H9 (cell line): ENCODE measurements at regions not wholly inside any gene's neighbourhood (a gene's known extent, or its start where the extent isn't known, plus 50 kb on each side); places are given as distances from the start of the nearest gene placed in this dataset.

Experiments
- DNase-seq: peaks from one replicate; pipeline ENCODE4 v3.0.0-alpha.2; 2017
- H2AFZ ChIP-seq: one replicate; pipeline ENCODE4 v1.6.1; 2013; ENCODE audit warnings: mild to moderate bottlenecking, low read length, control low read depth, moderate library complexity
- H2AK5ac ChIP-seq: 2 replicates; pipeline ENCODE4 v1.6.1; 2013; ENCODE audit warnings: low read length, control low read depth, mixed read lengths; ENCODE audit not compliant: insufficient read length
- H2BK120ac ChIP-seq: one replicate; pipeline ENCODE4 v1.6.1; 2013; ENCODE audit warnings: low read depth, mild to moderate bottlenecking, low read length, control low read depth, inconsistent platforms; ENCODE audit not compliant: poor library complexity, severe bottlenecking
- H2BK12ac ChIP-seq: 2 replicates; pipeline ENCODE4 v1.6.1; 2013; ENCODE audit warnings: low read length, control low read depth, mixed read lengths, low read depth; ENCODE audit not compliant: insufficient read length
- H2BK15ac ChIP-seq: 2 replicates; pipeline ENCODE4 v1.6.1; 2013; ENCODE audit warnings: low read depth, low read length, control low read depth
- H2BK20ac ChIP-seq: one replicate; pipeline ENCODE4 v1.6.1; 2013; ENCODE audit warnings: low read depth, mild to moderate bottlenecking, low read length, control low read depth, inconsistent platforms; ENCODE audit not compliant: poor library complexity, severe bottlenecking
- H2BK5ac ChIP-seq: 2 replicates; pipeline ENCODE4 v1.6.1; 2013; ENCODE audit warnings: low read length, control low read depth, mixed read lengths; ENCODE audit not compliant: insufficient read length
- H3K14ac ChIP-seq: 2 replicates; pipeline ENCODE4 v1.6.1; 2013; ENCODE audit warnings: low read length, control low read depth; ENCODE audit not compliant: insufficient read depth
- H3K18ac ChIP-seq: 2 replicates; pipeline ENCODE4 v1.6.1; 2013; ENCODE audit warnings: low read depth, mild to moderate bottlenecking, mixed read lengths, low read length, control low read depth; ENCODE audit not compliant: insufficient read length
- H3K23ac ChIP-seq: 2 replicates; pipeline ENCODE4 v1.6.1; 2013; ENCODE audit warnings: low read length, control low read depth, mixed read lengths, low read depth; ENCODE audit not compliant: insufficient read length
- H3K23me2 ChIP-seq: 2 replicates; pipeline ENCODE4 v1.6.1; 2013; ENCODE audit warnings: low read depth, mild to moderate bottlenecking, mixed read lengths, low read length, control low read depth; ENCODE audit not compliant: insufficient read length, poor library complexity, severe bottlenecking
- H3K27ac ChIP-seq: 2 replicates; pipeline ENCODE4 v1.5.1; 2013; ENCODE audit warnings: low read length, control low read depth, mixed read lengths, low read depth; ENCODE audit not compliant: insufficient read length
- H3K27me3 ChIP-seq: 2 replicates; pipeline ENCODE4 v1.6.1; 2013; ENCODE audit warnings: low read length, control low read depth, inconsistent platforms; ENCODE audit not compliant: insufficient read depth
- H3K4ac ChIP-seq: 2 replicates; pipeline ENCODE4 v1.6.1; 2013; ENCODE audit warnings: low read depth, mild to moderate bottlenecking, control low read depth, inconsistent platforms, low read length, moderate library complexity
- H3K4me1 ChIP-seq: 2 replicates; pipeline ENCODE4 v1.6.1; 2013; ENCODE audit warnings: low read length, control low read depth, inconsistent platforms; ENCODE audit not compliant: insufficient read depth
- H3K4me2 ChIP-seq: 2 replicates; pipeline ENCODE4 v1.6.1; 2013; ENCODE audit warnings: low read length, control low read depth, mixed read lengths; ENCODE audit not compliant: insufficient read length, insufficient read depth
- H3K56ac ChIP-seq: 2 replicates; pipeline ENCODE4 v1.6.1; 2013; ENCODE audit warnings: low read depth, mild to moderate bottlenecking, mixed read lengths, low read length, control low read depth; ENCODE audit not compliant: insufficient read length
- H3K79me1 ChIP-seq: 2 replicates; pipeline ENCODE4 v1.6.1; 2013; ENCODE audit warnings: low read depth, mild to moderate bottlenecking, moderate library complexity, low read length, control low read depth, inconsistent platforms; ENCODE audit not compliant: insufficient read depth, poor library complexity, severe bottlenecking
- H3K79me2 ChIP-seq: 2 replicates; pipeline ENCODE4 v1.6.1; 2013; ENCODE audit warnings: low read length, control low read depth, inconsistent platforms; ENCODE audit not compliant: insufficient read depth
- H3K9ac ChIP-seq: 2 replicates; pipeline ENCODE4 v1.6.1; 2013; ENCODE audit warnings: low read length, control low read depth, mixed read lengths; ENCODE audit not compliant: insufficient read length; ENCODE audit errors: extremely low read depth
- H3K9me3 ChIP-seq: one replicate; pipeline ENCODE4 v1.6.1; 2013; ENCODE audit warnings: low read depth, low read length, inconsistent platforms; ENCODE audit not compliant: control insufficient read depth
- H3T11ph ChIP-seq: one replicate; pipeline ENCODE4 v1.6.1; 2013; ENCODE audit warnings: mild to moderate bottlenecking, low read length, control low read depth, inconsistent platforms
- H4K20me1 ChIP-seq: one replicate; pipeline ENCODE4 v1.6.1; 2013; ENCODE audit not compliant: control insufficient read depth, insufficient read length, insufficient read depth
- H4K5ac ChIP-seq: 2 replicates; pipeline ENCODE4 v1.6.1; 2013; ENCODE audit warnings: low read depth, mild to moderate bottlenecking, mixed read lengths, low read length, control low read depth; ENCODE audit not compliant: insufficient read length
- H4K8ac ChIP-seq: replicated peaks from 2 replicates; pipeline ENCODE4 v1.6.1; 2013; ENCODE audit warnings: low read length, control low read depth, mixed read lengths, low read depth; ENCODE audit not compliant: insufficient read length
- H4K91ac ChIP-seq: 2 replicates; pipeline ENCODE4 v1.6.1; 2013; ENCODE audit warnings: low read depth, mild to moderate bottlenecking, moderate library complexity, mixed read lengths, low read length, control low read depth; ENCODE audit not compliant: insufficient read length
- H3K27ac Mint-ChIP-seq, 3 experiments: 2 replicates in 2 of 3; 3 replicates in 1 of 3; pipeline ENCODE4 v1.8.0; 2020 to 2021; ENCODE audit warnings: mixed read lengths in 3 of 3, mild to moderate bottlenecking in 1 of 3, moderate library complexity in 1 of 3
- H3K27me3 Mint-ChIP-seq: 2 replicates; pipeline ENCODE4 v1.8.0; 2021; ENCODE audit warnings: low read depth, mild to moderate bottlenecking, moderate library complexity, mixed read lengths
- H3K36me3 Mint-ChIP-seq, 3 experiments: 2 replicates in 2 of 3; 3 replicates in 1 of 3; pipeline ENCODE4 v1.8.0; 2020 to 2021; ENCODE audit warnings: low read depth in 3 of 3, mixed read lengths in 3 of 3; ENCODE audit not compliant: insufficient read depth in 1 of 3
- H3K4me1 Mint-ChIP-seq, 2 experiments: 2 replicates each; pipeline ENCODE4 v1.8.0; 2020; ENCODE audit warnings: mixed read lengths in 2 of 2
- H3K4me3 Mint-ChIP-seq, 2 experiments: 2 replicates in 1 of 2; 3 replicates in 1 of 2; pipeline ENCODE4 v1.8.0; 2020 to 2021; ENCODE audit warnings: mild to moderate bottlenecking in 2 of 2, mixed read lengths in 2 of 2, moderate library complexity in 1 of 2
- H3K9me3 Mint-ChIP-seq, 2 experiments: 2 replicates in 1 of 2; 3 replicates in 1 of 2; pipeline ENCODE4 v1.8.0; 2020; ENCODE audit warnings: mild to moderate bottlenecking in 2 of 2, mixed read lengths in 2 of 2, moderate library complexity in 1 of 2
- CTCF ChIP-seq: fragments of 200-600 bp; sonication (generic); conservative IDR thresholded peaks from 3 replicates; pipeline ENCODE4 v1.8.0; 2021; ENCODE audit warnings: antibody characterized with exemption, mild to moderate bottlenecking
- WGBS: extraction: QIAGEN DNeasy Blood & Tissue Kit; methylation state at CpG from one replicate; pipeline ENCODE4 v1.1.7; 2013; ENCODE audit warnings: missing lambda C conversion rate, low lambda C conversion rate, mixed read lengths; ENCODE audit not compliant: insufficient read length; ENCODE audit errors: extremely low coverage; 5-methylcytosine and 5-hydroxymethylcytosine counted together

GRCh38 chr15:69983696-69984265, 113.9 kb downstream of the TLE3 start:
- no peak overlapping the region for H4K91ac ChIP-seq
- TF ChIP-seq CTCF, result no peak
- no peak overlapping the region for H2BK5ac ChIP-seq
- no peak overlapping the region for H3K4me2 ChIP-seq
- no peaks in the 10 kb centered on the region for H3K27me3 ChIP-seq
- H2BK15ac ChIP-seq, result no peak overlapping the region
- 0 out of 2 replicates have a peak, but pooled peaks cover 3% of the 10 kb centered on the region for H3K4me1 ChIP-seq
- no peaks in the 10 kb centered on the region for H3K36me3 Mint-ChIP-seq
- no peaks in the 10 kb centered on the region for H3K79me2 ChIP-seq
- DNase-seq, result no peak
- H3K18ac ChIP-seq, result no peak overlapping the region
- no peak overlapping the region for H3K56ac ChIP-seq
- H3K27ac Mint-ChIP-seq, result no peak overlapping the region
- H3K9me3 Mint-ChIP-seq, result no peaks in the 10 kb centered on the region; a peak in 3 of 5 replicates
- H3K27ac ChIP-seq, result no peak overlapping the region
- H3K9ac ChIP-seq, result no peak overlapping the region
- no peak overlapping the region for H2AFZ ChIP-seq
- H3K27me3 Mint-ChIP-seq, result peaks cover 9% of the 10 kb centered on the region
- no peak overlapping the region for H2AK5ac ChIP-seq
- no peaks in the 10 kb centered on the region for H3K9me3 ChIP-seq
- no peak overlapping the region for H3K4me3 Mint-ChIP-seq
- no peak overlapping the region for H3K4ac ChIP-seq
- WGBS, result no CpG with 5 or more reads among the region's 7 CpGs
- H4K20me1 ChIP-seq, result no peaks in the 10 kb centered on the region
- H2BK12ac ChIP-seq, result no peak overlapping the region
- H3K4me1 Mint-ChIP-seq, result peaks cover 13 to 23% of the 10 kb centered on the region in 2 experiments
- no peak overlapping the region for H2BK20ac ChIP-seq
- H3K23ac ChIP-seq, result no peak overlapping the region
- H4K8ac ChIP-seq, result no peak overlapping the region
- H3K14ac ChIP-seq, result no peak overlapping the region
- no peaks in the 10 kb centered on the region for H3K79me1 ChIP-seq
- no peak overlapping the region for H2BK120ac ChIP-seq
- H3K23me2 ChIP-seq, result no peaks in the 10 kb centered on the region
- no peak overlapping the region for H4K5ac ChIP-seq
- H3T11ph ChIP-seq, result no peak overlapping the region
